Lung (tissue), 11 donors: ENCODE measurements at regions not wholly inside any gene's neighbourhood (a gene's known extent, or its start where the extent isn't known, plus 50 kb on each side); places are given as distances from the start of the nearest gene placed in this dataset.
A peak's percentile ranks its signal among the peaks of the same experiment; 100 is the strongest.

Experiments used
- ATAC-seq: fragments of 200-7000 bp; cut with Tn5 transposase; one replicate; pipeline ENCODE4 v1.9.1; 2020; ENCODE audit warnings: moderate number of reproducible peaks; ENCODE audit not compliant: insufficient read depth, low FRiP score
- DNase-seq, 3 donors: peaks; one replicate each; pipeline ENCODE4 v3.0.0-alpha.2; 2013 to 2017
- H3K27ac ChIP-seq, 2 donors: one replicate each; pipeline ENCODE4 v1.5.1; 2013; ENCODE audit warnings: mild to moderate bottlenecking in 2 of 2, moderate library complexity in 2 of 2, control low read depth in 1 of 2, inconsistent platforms in 1 of 2, low read depth in 1 of 2, low read length in 1 of 2
- H3K27me3 ChIP-seq, 3 donors: one replicate each; pipeline ENCODE4 v1.5.1; 2013; ENCODE audit warnings: low read length in 2 of 3; ENCODE audit not compliant: control insufficient read depth in 3 of 3, insufficient read depth in 3 of 3
- H3K36me3 ChIP-seq, 4 donors: one replicate each; pipeline ENCODE4 v1.5.1; 2013; ENCODE audit warnings: low read length in 4 of 4, mild to moderate bottlenecking in 1 of 4, moderate library complexity in 1 of 4; ENCODE audit not compliant: control insufficient read depth in 4 of 4, insufficient read depth in 4 of 4
- H3K4me1 ChIP-seq, 5 donors: one replicate each; pipeline ENCODE4 v1.5.1; 2013; ENCODE audit warnings: low read length in 5 of 5, mild to moderate bottlenecking in 2 of 5, moderate library complexity in 1 of 5; ENCODE audit not compliant: control insufficient read depth in 5 of 5, insufficient read depth in 5 of 5
- H3K4me3 ChIP-seq: one replicate; pipeline ENCODE4 v1.5.1; 2013; ENCODE audit warnings: mild to moderate bottlenecking, control low read depth, moderate library complexity
- H3K9ac ChIP-seq, 2 donors: one replicate each; pipeline ENCODE4 v1.5.1; 2013; ENCODE audit warnings: low read length in 2 of 2, control low read depth in 1 of 2; ENCODE audit not compliant: insufficient read depth in 1 of 2
- H3K9me3 ChIP-seq, 4 donors: one replicate each; pipeline ENCODE4 v1.5.1; 2013; ENCODE audit warnings: low read length in 3 of 4, mild to moderate bottlenecking in 1 of 4, moderate library complexity in 1 of 4; ENCODE audit not compliant: control insufficient read depth in 4 of 4, insufficient read depth in 3 of 4
- CTCF ChIP-seq: IDR thresholded peaks from 2 replicates; pipeline ENCODE4 v1.5.1; 2012; ENCODE audit warnings: mild to moderate bottlenecking; ENCODE audit errors: control extremely low read depth, extremely low read depth
- WGBS, 2 donors: extraction: QIAGEN DNeasy Blood & Tissue Kit; methylation state at CpG; one replicate each; pipeline ENCODE4 v1.1.7; 2013; 5-methylcytosine and 5-hydroxymethylcytosine counted together
- donor health status: control.
- donor health status: control.
- donor health status: Bipolar disorder and iron deficiency.
- donor health status: healthy.
- donor health status: DM: yes; HTN: yes; CAD: no.

GRCh38 chr13:99083981-99084380 lies 106.1 kb upstream of the DOCK9 start:
- Histone ChIP-seq H3K9ac (no peak overlapping the region), H3K27ac (peak overlapping the region in 1 of 2 donors; percentile 47), H3K4me3 (no peak overlapping the region), H3K36me3 (peaks cover 0 to 2% (median 0%) of the 10 kb centered on the region in 4 donors), H3K4me1 (peaks cover 0 to 12% (median 8%) of the 10 kb centered on the region in 5 donors), H3K9me3 (no peaks in the 10 kb centered on the region), H3K27me3 (peaks cover 0 to 6% (median 0%) of the 10 kb centered on the region in 3 donors)
- no peak for DNase-seq
- WGBS, 2 donors, result 52% methylated on average over 2 of the region's 2 CpGs
- TF ChIP-seq CTCF, result no peak
- ATAC-seq, result no peak

- peaks cover 0 to 12% (median 5%) of the 10 kb centered on the region in 5 donors for H3K4me1 ChIP-seq
- peak overlapping the region in 1 of 2 donors; percentile 26 for H3K27ac ChIP-seq
- DNase-seq (peak; percentile 17 to 26 (median 18)), ATAC-seq (no peak)
- 24% methylated on average over 27 of the region's 27 CpGs for WGBS, 2 donors
- no peak overlapping the region for H3K9ac ChIP-seq
- H3K4me3 ChIP-seq, result peak overlapping the region; percentile 83
- no peak for TF ChIP-seq CTCF
- H3K36me3 ChIP-seq, result no peaks in the 10 kb centered on the region
- peaks cover 0 to 11% (median 0%) of the 10 kb centered on the region in 3 donors for H3K27me3 ChIP-seq
- H3K9me3 ChIP-seq, result no peaks in the 10 kb centered on the region
These were observed 107.4 kb upstream of the DOCK9 start for GRCh38 chr13:99085139-99085807.

- DNase-seq (no peak), ATAC-seq (no peak)
- Histone ChIP-seq H3K4me1 (peaks cover 0 to 12% (median 5%) of the 10 kb centered on the region in 5 donors), H3K27me3 (peaks cover 0 to 11% (median 0%) of the 10 kb centered on the region in 3 donors), H3K4me3 (peak overlapping the region; percentile 83), H3K9ac (no peak overlapping the region), H3K27ac (peak overlapping the region; percentile 62 to 86), H3K36me3 (no peaks in the 10 kb centered on the region), H3K9me3 (no peaks in the 10 kb centered on the region)
- WGBS, 2 donors, result 2% methylated on average over 18 to 32 of the region's 32 CpGs
- no peak for TF ChIP-seq CTCF
These were observed 108.0 kb upstream of the DOCK9 start for GRCh38 chr13:99085808-99086266.
